ENCODE measurements at regions not wholly inside any gene's neighbourhood (a gene's known extent, or its start where the extent isn't known, plus 50 kb on each side); places are given as distances from the start of the nearest gene placed in this dataset.

DNA sequence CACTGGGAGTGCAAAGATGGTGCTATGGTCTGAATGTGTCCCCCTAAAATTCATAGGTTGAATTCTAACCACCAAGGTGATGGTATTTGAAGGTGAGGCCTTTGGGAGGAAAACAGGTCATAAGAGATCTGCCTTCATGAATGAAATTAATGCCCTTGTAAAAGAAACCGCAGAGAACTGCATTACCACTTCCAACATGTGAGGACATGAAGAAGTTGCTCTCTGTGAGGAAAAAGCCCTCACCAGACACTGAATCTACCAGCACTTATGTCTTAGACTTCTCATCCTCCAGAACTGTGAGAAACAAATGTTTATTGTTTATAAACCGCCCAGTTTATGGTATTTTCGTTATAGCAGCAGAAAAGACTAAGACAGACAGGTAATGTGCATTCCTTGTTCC is 224.7 kb upstream of the C1orf87 start:
- Histone ChIP-seq H3K27me3 (no peaks in the 10 kb centered on the region; the same call in 1 of the 2 replicates), H3K9me3 (no peaks in the 10 kb centered on the region), H3K36me3 (no peaks in the 10 kb centered on the region), H3K4me3 (no peak overlapping the region)
- no peak for DNase-seq

DNA sequence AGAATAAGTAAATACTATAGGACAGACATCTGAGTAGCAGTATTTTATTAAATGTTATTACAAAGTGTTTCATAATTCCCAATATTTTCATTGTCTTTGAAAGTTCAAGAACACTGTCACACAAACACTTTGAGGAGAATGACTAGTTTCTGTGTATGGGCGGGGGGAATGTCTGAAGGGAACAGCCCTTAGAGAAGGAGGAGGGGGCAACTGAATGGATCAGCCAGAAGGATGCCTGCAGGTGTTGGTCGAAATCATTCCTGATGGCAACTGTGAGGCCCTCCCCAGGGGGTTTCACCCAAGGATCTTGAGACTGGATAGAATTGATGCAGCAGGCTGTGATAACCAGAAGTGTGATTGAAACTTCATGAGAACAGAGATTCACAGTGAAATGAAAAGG is 223.2 kb upstream of the C1orf87 start:
- no peak for DNase-seq
- no peak overlapping the region for H3K4me3 ChIP-seq
- H3K9me3 ChIP-seq = no peaks in the 10 kb centered on the region
- H3K27me3 ChIP-seq = no peaks in the 10 kb centered on the region; the same call in 1 of the 2 replicates
- H3K36me3 ChIP-seq = no peaks in the 10 kb centered on the region

DNA sequence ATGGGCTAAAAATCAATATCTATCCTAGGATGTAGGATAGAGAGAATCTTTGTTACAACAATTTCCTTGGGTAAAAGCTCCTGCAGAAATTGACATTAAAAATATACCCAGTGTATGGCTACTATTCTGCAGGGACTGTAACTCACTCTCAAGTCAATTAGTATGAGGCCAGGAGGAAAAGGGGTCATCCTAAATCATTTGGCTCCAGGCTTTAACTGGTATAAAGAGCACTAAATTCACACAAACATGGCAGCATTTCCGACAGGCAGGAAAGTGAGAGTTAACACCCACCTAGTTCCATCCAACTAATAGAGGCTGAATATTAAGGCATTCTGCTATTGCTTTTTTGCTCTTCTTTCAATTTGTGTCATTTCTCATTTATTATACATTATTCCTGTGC is 218.6 kb upstream of the C1orf87 start:
- Histone ChIP-seq H3K27me3 (no peaks in the 10 kb centered on the region; the same call in 1 of the 2 replicates), H3K36me3 (no peaks in the 10 kb centered on the region), H3K9me3 (no peaks in the 10 kb centered on the region), H3K4me3 (no peak overlapping the region)
- DNase-seq = no peak

DNA sequence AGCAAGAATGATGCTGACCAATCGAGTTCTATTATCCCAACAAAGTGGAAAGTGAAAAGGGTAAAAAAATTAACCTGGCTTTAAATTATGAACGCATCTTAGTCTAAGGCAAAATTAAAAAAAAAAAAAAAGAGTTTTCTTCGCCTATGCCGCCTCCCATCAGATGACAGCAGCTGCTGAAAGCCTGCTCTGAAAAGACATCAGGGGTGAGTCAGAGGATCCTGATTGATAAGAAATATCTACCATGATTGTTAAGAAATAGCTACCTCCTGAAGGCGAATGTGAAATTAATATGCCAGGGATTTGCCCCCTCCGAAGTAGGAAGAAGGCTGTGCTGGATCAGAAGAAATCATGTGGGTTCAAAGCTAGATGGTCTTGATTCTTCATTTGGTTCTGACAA is 216.8 kb upstream of the C1orf87 start:
- Histone ChIP-seq H3K4me3 (no peak overlapping the region), H3K9me3 (no peaks in the 10 kb centered on the region), H3K36me3 (no peaks in the 10 kb centered on the region), H3K27me3 (no peaks in the 10 kb centered on the region; the same call in 1 of the 2 replicates)
- no peak for DNase-seq

DNA sequence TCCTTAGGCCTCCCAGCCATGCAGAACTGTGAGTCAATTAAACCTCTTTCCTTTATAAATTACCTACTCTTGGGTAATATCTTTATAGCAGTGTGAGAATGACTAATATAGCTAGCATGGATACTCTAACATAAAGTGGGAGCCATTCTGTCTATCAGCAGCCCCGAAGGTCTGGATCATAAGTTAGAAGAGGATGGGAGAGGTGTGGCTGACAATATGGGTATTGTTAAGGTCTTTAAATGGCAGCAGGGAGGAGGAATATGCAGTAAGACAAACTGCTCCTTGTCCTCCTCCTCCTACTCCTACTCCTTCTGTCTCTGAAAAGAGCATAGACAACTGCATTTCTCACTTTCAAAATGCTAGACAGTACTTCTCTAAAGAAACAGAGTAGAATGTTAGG is 214.0 kb upstream of the C1orf87 start:
- H3K36me3 ChIP-seq = no peaks in the 10 kb centered on the region
- no peak overlapping the region for H3K4me3 ChIP-seq
- no peaks in the 10 kb centered on the region for H3K9me3 ChIP-seq

DNA sequence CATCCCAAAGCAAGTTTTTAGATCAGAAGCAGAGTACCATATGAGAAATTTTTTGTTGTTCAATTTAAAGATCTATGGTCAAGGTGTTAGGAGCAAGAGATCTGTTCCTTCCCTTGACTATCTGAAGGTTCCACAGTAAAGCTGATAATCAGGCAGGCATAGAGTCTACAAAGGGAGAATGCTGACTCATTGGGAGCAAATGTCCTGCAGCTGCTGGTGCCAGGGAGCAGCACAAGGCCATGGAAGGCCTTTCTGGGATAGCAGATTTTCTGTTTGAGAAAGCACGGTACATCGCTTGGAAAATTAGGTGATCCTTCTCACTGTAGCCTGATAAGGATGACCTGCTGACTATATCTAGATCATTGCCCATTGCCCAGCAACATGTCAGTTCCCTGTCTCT is 210.1 kb upstream of the C1orf87 start:
- no peaks in the 10 kb centered on the region for H3K36me3 ChIP-seq
- no peak overlapping the region for H3K4me3 ChIP-seq
- no peaks in the 10 kb centered on the region for H3K27me3 ChIP-seq
- no peaks in the 10 kb centered on the region for H3K9me3 ChIP-seq
- DNase-seq = no peak

More for the DNA sequence above, 214.0 kb upstream of the C1orf87 start:
- H3K27me3 ChIP-seq = no peaks in the 10 kb centered on the region
- DNase-seq = no peak

DNA sequence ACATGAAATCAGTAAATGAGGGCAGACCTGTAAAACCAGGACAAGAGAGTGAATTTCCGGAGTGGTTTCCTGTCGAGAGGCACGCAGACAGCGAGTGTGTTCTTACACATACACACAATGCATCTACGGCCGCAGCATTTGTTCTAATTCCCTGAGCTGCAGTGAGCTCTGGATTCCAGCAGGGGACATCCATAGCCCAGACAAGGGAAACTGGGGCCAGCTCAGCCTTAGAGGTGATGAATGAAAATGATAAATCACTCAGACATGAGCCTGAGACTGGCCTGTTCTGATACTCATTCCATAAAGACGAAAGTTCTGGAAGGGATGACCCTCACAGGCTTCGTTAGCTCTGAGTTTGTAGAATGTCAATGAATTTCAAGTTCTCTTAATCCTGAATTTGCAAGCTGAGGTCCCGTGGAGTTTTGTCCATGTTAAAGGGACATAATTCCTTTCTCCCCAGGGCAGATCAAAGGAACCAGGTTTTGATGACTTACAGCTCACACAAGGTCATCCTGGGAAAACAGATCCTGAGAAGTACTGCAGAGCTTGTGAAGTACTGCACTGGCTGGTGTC is 207.9 kb upstream of the C1orf87 start:
- Histone ChIP-seq H3K36me3 (no peaks in the 10 kb centered on the region), H3K9me3 (no peaks in the 10 kb centered on the region), H3K27me3 (no peaks in the 10 kb centered on the region), H3K4me3 (no peak overlapping the region)
- DNase-seq = peak; percentile 43

DNA sequence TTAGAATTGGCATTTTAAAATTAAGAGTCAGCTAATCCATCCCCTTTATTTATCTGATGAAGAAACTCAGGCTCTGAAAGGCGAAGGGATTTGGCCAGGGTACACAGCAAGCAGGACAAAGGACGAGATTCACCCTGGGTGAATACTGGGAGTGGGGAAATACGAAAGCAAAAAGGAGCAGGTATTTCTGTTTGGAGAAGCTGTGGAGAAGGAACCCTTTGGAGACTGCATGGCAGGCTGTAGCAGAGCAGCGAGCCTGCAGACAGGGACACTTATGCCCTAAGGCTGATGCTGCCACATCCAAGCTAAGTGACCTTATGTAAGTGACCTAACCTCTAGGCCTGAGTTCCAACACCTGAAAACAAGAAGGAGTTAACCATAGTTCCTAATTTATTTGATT is 207.2 kb upstream of the C1orf87 start:
- Histone ChIP-seq H3K36me3 (no peaks in the 10 kb centered on the region), H3K27me3 (no peaks in the 10 kb centered on the region), H3K4me3 (no peak overlapping the region), H3K9me3 (no peaks in the 10 kb centered on the region)
- no peak for DNase-seq

DNA sequence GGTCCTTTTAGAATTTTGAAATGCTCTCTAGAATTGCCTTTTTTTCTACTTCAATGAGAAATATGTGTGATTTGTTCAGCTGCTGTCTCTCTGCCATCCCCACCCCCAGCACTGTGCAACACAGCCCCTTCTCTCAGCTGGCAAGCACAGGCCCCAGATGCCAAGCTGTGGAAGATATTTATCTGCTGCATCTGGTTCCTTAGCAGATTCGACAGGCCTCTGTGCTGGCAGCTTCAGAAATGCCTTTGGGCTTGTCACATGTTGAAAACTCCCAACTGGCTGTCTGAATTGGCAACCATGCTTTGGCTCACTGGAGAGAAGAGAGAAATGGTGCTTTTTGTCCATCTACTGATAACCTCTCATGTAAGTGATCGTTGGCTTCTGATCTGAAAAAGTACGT is 206.7 kb upstream of the C1orf87 start:
- Histone ChIP-seq H3K36me3 (no peaks in the 10 kb centered on the region), H3K9me3 (no peaks in the 10 kb centered on the region), H3K27me3 (no peaks in the 10 kb centered on the region), H3K4me3 (no peak overlapping the region)
- no peak for DNase-seq

DNA sequence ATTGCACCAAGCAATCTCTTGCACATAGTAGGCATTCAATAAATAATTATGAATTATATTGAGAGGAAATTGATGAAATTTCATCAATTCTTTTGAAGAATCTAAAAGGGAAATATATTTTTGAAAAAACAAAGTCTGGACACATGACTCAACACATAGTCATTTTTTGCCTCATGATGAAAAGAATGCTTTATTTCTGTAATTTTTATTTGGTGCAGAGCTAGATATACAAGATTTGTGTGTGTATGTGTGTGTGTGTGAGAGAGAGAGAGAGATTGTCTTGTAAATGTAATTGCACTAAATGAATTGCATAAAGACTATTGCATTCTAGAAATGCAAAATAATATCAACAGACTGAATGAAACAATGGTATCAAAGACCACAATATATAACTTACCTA is 206.2 kb upstream of the C1orf87 start:
- Histone ChIP-seq H3K9me3 (no peaks in the 10 kb centered on the region), H3K4me3 (no peak overlapping the region)
- DNase-seq = no peak

DNA sequence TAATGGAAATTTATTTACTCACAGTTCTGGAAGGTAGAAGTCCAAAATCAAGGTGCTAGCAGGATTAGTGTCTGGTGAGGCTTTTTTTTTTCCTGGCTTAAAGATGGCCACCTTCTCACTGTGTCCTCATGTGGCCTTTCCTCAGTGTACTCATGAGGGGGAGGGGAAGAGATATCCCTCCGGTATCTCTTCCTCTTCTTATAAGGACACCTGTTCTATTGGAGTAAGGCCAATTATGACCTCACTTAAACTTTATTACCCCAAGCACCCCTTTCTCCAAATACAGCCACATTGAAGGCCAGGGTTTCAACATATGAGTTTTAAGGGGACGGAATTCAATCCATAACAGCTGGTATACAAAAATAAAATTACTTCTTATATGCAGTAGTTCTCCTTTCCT is 203.7 kb upstream of the C1orf87 start:
- H3K36me3 ChIP-seq = no peaks in the 10 kb centered on the region
- DNase-seq = no peak
- no peak overlapping the region for H3K4me3 ChIP-seq
- no peaks in the 10 kb centered on the region for H3K9me3 ChIP-seq
- H3K27me3 ChIP-seq = no peaks in the 10 kb centered on the region

More for the DNA sequence above, 206.2 kb upstream of the C1orf87 start:
- no peaks in the 10 kb centered on the region for H3K27me3 ChIP-seq
- H3K36me3 ChIP-seq = no peaks in the 10 kb centered on the region

DNA sequence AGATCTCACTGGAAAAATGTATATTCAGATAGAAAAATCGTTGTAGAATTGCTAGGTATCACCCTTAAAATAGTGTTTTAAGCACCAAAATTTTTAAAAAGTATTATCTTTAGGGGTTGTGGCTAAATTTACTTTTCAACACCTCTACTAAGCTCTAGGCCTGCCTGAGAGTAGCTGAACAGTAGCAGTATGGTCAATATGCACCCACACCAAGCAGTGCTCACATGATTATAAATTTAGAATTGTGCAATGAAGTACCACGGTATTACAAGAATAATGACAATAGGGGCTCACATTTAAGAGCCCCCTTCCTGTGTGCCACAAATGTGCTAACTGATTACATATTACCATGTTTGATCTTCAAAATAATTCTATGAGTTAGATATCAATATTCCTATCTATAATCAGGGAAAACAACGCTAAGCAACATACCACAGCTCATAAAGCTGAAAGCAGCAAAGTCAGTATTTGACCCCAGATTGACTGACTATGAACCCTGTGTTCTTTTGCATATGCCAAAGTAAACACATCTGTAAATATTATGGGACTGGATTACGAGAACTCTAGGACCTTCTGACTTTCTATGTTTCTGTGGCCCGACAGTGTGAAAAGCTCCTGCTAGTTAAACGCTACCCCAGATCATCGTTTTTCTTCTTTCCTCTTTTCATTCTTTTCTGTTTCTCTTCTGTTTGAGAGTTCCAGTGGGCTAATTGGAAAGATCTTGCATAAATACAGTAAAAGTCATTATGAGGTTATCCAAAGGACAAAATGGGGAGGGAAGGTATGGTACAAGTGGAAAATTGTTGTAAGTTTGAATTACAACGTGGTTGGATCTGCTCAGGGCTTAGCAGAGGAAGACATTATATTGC is 201.1 kb upstream of the C1orf87 start:
- DNase-seq = no peak
- Histone ChIP-seq H3K36me3 (no peaks in the 10 kb centered on the region), H3K9me3 (no peaks in the 10 kb centered on the region), H3K27me3 (no peaks in the 10 kb centered on the region), H3K4me3 (no peak overlapping the region)

DNA sequence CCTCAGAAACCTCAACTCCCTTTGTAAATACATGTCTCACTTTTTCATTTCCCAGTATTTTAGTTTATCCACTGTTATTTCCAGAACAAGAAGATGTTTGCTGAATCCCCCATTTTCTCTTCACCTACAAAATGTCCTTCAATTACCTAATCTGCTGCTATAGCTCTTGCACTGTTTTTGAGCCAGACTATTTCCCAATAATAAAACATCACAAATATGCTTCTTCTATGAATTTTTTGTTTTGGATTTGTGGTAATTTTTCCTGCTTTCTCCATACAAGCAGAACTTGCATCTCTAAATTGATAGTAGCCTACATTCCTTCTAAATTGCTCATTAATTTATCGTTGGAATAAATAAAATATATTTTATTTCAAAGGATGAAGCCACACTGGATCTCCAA is 199.6 kb upstream of the C1orf87 start:
- DNase-seq = no peak
- Histone ChIP-seq H3K27me3 (no peaks in the 10 kb centered on the region), H3K36me3 (no peaks in the 10 kb centered on the region)

DNA sequence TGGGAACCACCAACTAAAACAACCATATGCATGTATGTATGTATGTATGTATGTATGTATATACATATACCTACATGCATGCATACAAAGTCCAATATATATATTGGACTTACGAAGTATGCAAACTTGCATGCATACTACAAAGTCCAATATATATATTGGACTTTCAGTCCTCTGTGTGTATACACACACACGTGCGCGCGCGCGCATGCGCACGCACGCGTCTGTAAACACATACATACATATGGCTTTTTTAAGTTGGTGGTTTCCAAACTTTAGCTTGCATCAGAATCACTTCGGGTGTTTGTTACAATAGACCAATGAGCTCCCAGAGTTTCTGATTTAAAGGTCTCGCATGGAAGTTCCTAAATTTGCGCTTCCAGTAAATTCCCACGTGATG is 197.5 kb upstream of the C1orf87 start:
- no peaks in the 10 kb centered on the region for H3K27me3 ChIP-seq
- DNase-seq = no peak
- no peaks in the 10 kb centered on the region for H3K9me3 ChIP-seq
- H3K4me3 ChIP-seq = no peak overlapping the region
- H3K36me3 ChIP-seq = no peaks in the 10 kb centered on the region

More for the DNA sequence above, 199.6 kb upstream of the C1orf87 start:
- Histone ChIP-seq H3K4me3 (no peak overlapping the region), H3K9me3 (no peaks in the 10 kb centered on the region)

DNA sequence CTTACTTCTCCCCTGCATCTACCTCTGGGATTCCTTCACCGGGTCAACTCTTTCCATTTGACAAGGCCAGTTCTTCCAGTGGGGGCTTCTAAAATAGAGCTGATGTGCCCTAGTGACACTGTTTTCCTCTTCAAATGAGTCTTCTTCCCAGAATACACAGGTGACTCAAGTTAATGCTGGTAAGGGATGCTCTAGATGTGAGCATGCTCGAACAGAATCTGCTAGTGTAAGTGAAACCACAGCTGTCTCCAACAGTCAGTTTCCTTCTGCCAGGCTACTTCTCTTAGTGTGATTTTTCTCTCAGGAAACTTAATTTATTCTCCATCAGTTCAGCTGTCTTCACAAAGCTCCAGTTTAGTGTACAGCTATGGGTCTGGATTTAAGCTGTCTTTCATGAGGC is 194.9 kb upstream of the C1orf87 start:
- no peaks in the 10 kb centered on the region for H3K27me3 ChIP-seq
- H3K4me3 ChIP-seq = no peak overlapping the region
- DNase-seq = no peak
- no peaks in the 10 kb centered on the region for H3K36me3 ChIP-seq
- H3K9me3 ChIP-seq = no peaks in the 10 kb centered on the region

DNA sequence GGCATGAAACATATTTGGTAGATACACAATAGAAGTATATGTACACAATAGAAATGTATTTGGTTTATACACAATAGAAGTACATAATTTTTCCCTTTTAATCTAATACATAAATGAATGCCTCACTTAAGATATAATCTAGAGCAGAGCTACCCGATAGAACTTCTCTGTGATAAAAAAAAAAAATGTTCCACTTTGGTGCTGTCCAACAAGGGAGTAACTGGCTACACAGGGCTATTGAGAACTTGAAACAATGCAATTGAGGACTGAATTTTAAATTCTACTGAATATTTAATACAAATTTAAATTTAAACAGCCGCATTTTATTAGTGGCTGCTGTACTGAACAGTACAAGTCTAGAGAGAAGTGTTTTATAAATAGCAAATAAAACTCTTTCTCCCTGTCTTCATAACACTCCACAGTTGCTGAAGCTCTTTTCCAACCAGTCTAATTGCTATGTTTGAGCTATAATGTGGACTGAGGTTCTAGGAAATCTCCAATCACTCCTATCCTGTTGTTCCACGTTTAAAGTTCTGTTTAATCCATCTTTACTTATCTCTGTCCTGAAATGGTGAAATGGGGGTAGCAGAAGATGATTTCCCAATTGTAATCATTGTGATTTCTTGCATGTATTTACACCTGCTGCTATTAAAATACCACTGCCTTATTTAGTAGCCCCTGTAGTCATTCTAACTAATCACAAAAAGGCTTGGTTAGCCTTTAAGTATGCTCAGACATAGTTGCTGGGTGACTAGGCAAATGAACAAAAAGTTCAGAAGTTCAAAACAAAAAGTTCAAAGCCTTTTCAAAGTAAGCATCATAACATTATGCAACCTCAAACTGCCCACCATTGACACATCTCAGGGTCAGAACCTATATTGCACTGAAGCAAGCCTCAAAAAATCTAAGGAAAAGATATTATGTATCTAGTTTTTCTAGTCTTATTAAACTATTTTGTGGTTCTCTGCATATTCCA is 192.3 kb upstream of the C1orf87 start:
- no peak for DNase-seq
- no peaks in the 10 kb centered on the region for H3K27me3 ChIP-seq
- H3K36me3 ChIP-seq = no peaks in the 10 kb centered on the region
- no peak overlapping the region for H3K4me3 ChIP-seq
- no peaks in the 10 kb centered on the region for H3K9me3 ChIP-seq

DNA sequence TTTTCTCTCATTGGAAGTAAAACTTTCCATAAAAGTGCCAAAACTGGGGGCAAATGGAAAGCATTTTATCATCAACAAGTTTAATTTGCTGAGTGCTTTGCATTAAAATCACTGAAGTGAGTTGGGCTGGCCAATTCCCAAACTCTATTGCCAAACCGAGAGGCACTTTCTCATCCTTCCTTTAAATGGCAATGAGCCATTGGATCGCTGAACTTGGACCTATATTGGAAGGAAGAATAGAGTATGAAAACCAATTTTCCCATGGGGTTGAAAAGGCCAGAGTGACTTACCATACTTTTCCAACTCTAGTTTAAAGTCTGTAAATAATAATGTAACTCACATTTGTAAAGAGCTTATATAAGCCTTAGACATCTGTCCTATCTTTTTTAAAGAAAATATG is 189.1 kb upstream of the C1orf87 start:
- Histone ChIP-seq H3K27me3 (no peaks in the 10 kb centered on the region), H3K36me3 (no peaks in the 10 kb centered on the region), H3K4me3 (no peak overlapping the region), H3K9me3 (no peaks in the 10 kb centered on the region)
- DNase-seq = no peak

Data from MG63 (cell line).